ENCODE measurements at regions not wholly inside any gene's neighbourhood (a gene's known extent, or its start where the extent isn't known, plus 50 kb on each side); places are given as distances from the start of the nearest gene placed in this dataset.

GRCh38 chr17:77399319-77399957 lies 258.7 kb downstream of the SEC14L1 start:
- TF ChIP-seq, protein P1, sequence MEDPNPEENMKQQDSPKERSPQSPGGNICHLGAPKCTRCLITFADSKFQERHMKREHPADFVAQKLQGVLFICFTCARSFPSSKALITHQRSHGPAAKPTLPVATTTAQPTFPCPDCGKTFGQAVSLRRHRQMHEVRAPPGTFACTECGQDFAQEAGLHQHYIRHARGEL (CRISPR knock-in tag; IDR thresholded peaks at IDR 0.05): no peak
- 0 out of 4 replicates have a peak, but pooled peaks of 1 of the 2 experiments have one; percentile 20 for TF ChIP-seq POLR2A (IDR thresholded peaks at IDR 0.05; ENCODE audit: insufficient read depth in 1 of 2, low read depth in 2 of 2, low read length in 2 of 2)
- TF ChIP-seq POLR2AphosphoS5 (IDR thresholded peaks at IDR 0.05; ENCODE audit: low read depth, low read length): no peak
- no peak for TF ChIP-seq TFE3 (CRISPR knock-in tag; IDR thresholded peaks at IDR 0.05)
- TF ChIP-seq ZNF563 (CRISPR knock-in tag; IDR thresholded peaks at IDR 0.05): no peak
- no peak for TF ChIP-seq ADNP (CRISPR knock-in tag; IDR thresholded peaks at IDR 0.05)
- no peak for TF ChIP-seq NR1H2 (CRISPR knock-in tag; IDR thresholded peaks at IDR 0.05; ENCODE audit: borderline replicate concordance, low read depth)
- TF ChIP-seq, protein P2, sequence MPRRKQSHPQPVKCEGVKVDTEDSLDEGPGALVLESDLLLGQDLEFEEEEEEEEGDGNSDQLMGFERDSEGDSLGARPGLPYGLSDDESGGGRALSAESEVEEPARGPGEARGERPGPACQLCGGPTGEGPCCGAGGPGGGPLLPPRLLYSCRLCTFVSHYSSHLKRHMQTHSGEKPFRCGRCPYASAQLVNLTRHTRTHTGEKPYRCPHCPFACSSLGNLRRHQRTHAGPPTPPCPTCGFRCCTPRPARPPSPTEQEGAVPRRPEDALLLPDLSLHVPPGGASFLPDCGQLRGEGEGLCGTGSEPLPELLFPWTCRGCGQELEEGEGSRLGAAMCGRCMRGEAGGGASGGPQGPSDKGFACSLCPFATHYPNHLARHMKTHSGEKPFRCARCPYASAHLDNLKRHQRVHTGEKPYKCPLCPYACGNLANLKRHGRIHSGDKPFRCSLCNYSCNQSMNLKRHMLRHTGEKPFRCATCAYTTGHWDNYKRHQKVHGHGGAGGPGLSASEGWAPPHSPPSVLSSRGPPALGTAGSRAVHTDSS (CRISPR knock-in tag; conservative IDR thresholded peaks at IDR 0.05): no peak
- no peak for TF ChIP-seq ETV5 (CRISPR knock-in tag; IDR thresholded peaks at IDR 0.05; ENCODE audit: borderline replicate concordance)
- no peak for TF ChIP-seq CTCF (CRISPR knock-in tag; IDR thresholded peaks at IDR 0.05)
- TF ChIP-seq JUNB (CRISPR knock-in tag; IDR thresholded peaks at IDR 0.05; ENCODE audit: borderline replicate concordance): no peak
- TF ChIP-seq, protein P3, sequence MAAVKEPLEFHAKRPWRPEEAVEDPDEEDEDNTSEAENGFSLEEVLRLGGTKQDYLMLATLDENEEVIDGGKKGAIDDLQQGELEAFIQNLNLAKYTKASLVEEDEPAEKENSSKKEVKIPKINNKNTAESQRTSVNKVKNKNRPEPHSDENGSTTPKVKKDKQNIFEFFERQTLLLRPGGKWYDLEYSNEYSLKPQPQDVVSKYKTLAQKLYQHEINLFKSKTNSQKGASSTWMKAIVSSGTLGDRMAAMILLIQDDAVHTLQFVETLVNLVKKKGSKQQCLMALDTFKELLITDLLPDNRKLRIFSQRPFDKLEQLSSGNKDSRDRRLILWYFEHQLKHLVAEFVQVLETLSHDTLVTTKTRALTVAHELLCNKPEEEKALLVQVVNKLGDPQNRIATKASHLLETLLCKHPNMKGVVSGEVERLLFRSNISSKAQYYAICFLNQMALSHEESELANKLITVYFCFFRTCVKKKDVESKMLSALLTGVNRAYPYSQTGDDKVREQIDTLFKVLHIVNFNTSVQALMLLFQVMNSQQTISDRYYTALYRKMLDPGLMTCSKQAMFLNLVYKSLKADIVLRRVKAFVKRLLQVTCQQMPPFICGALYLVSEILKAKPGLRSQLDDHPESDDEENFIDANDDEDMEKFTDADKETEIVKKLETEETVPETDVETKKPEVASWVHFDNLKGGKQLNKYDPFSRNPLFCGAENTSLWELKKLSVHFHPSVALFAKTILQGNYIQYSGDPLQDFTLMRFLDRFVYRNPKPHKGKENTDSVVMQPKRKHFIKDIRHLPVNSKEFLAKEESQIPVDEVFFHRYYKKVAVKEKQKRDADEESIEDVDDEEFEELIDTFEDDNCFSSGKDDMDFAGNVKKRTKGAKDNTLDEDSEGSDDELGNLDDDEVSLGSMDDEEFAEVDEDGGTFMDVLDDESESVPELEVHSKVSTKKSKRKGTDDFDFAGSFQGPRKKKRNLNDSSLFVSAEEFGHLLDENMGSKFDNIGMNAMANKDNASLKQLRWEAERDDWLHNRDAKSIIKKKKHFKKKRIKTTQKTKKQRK (IDR thresholded peaks at IDR 0.05; ENCODE audit: low read length): no peak

Measured in HepG2 (cell line).